CD4-positive, alpha-beta T cell treated with Interleukin-21 for 1 hour (primary cell): ENCODE measurements at regions not wholly inside any gene's neighbourhood (a gene's known extent, or its start where the extent isn't known, plus 50 kb on each side); places are given as distances from the start of the nearest gene placed in this dataset.

Source experiments
- DNase-seq: peaks from one replicate; pipeline ENCODE4 v3.0.0-alpha.2; 2020

- no peak for DNase-seq
Observed at GRCh38 chr16:56140645-56141044, 50.6 kb upstream of the GNAO1 start.

GRCh38 chr16:56137269-56137668 is 54.0 kb upstream of the GNAO1 start:
- no peak for DNase-seq

- no peak for DNase-seq
Observed at GRCh38 chr16:56136256-56136655, 55.0 kb upstream of the GNAO1 start.

- DNase-seq: no peak
Observed at GRCh38 chr16:56134790-56135189, 56.5 kb upstream of the GNAO1 start.

GRCh38 chr16:56125922-56126321 is 65.4 kb upstream of the GNAO1 start:
- DNase-seq: no peak

GRCh38 chr16:56122251-56122650 is 69.0 kb upstream of the GNAO1 start:
- DNase-seq: no peak

- DNase-seq: no peak
Observed at GRCh38 chr16:56121156-56121500, 70.2 kb upstream of the GNAO1 start.

- DNase-seq: no peak
Observed at GRCh38 chr16:56120447-56121155, 70.7 kb upstream of the GNAO1 start.

GRCh38 chr16:56119133-56119532 is 72.2 kb upstream of the GNAO1 start:
- peak; percentile 4 for DNase-seq

- DNase-seq: no peak
Observed at GRCh38 chr16:56116577-56116964, 74.7 kb upstream of the GNAO1 start.

GRCh38 chr16:56115817-56116576 is 75.3 kb upstream of the GNAO1 start:
- DNase-seq: no peak

- DNase-seq: no peak
Observed at GRCh38 chr16:56113223-56113622, 78.1 kb upstream of the GNAO1 start.

GRCh38 chr16:56111100-56111499 is 80.2 kb upstream of the GNAO1 start:
- no peak for DNase-seq

- no peak for DNase-seq
Observed at GRCh38 chr16:56109994-56110393, 81.3 kb upstream of the GNAO1 start.

GRCh38 chr16:56109205-56109604 is 82.1 kb upstream of the GNAO1 start:
- no peak for DNase-seq

GRCh38 chr16:56108724-56109123 is 82.6 kb upstream of the GNAO1 start:
- DNase-seq: no peak

- no peak for DNase-seq
Observed at GRCh38 chr16:56108056-56108471, 83.2 kb upstream of the GNAO1 start.

- no peak for DNase-seq
Observed at GRCh38 chr16:56106527-56106926, 84.8 kb upstream of the GNAO1 start.

GRCh38 chr16:56102906-56103305 is 88.4 kb upstream of the GNAO1 start:
- DNase-seq: no peak

- no peak for DNase-seq
Observed at GRCh38 chr16:56102183-56102686, 89.1 kb upstream of the GNAO1 start.

GRCh38 chr16:56101480-56101879 is 89.8 kb upstream of the GNAO1 start:
- no peak for DNase-seq

GRCh38 chr16:56097306-56097705 is 94.0 kb upstream of the GNAO1 start:
- no peak for DNase-seq

- no peak for DNase-seq
Observed at GRCh38 chr16:56094231-56094630, 97.1 kb upstream of the GNAO1 start.

GRCh38 chr16:56093055-56093454 is 98.2 kb upstream of the GNAO1 start:
- no peak for DNase-seq

- no peak for DNase-seq
Observed at GRCh38 chr16:56090076-56090475, 101.2 kb upstream of the GNAO1 start.
